ENCODE measurements at regions not wholly inside any gene's neighbourhood (a gene's known extent, or its start where the extent isn't known, plus 50 kb on each side); places are given as distances from the start of the nearest gene placed in this dataset.

DNA sequence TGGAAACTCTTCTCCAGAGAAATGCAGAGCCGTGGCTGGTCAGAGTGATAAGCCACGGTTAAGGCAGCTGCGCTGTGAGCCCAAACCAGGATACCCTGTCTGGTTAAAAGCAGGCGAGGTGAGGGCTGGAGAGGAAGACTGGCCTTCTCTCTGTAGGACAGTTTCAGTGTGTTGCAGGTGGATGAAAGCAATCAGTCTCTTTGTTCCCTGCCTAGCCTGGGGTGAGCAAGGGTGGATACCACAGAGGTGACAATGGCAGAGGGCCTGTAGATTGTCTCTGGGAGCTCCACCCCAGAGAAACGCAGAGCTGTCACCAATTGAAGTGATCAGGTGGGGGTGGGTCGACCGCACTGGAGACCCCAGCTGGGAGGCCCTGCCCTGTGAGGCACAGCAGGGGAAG is 621.9 kb downstream of the LRFN5 start:
- Histone ChIP-seq H3K79me2 (ENCODE audit: insufficient read depth, low read depth) (no peaks in the 10 kb centered on the region), H3K4me3 (IDR thresholded peaks at IDR 0.05; ENCODE audit: insufficient read depth, low read depth, low read length) (no peak overlapping the region), H2AFZ (ENCODE audit: low read depth) (peak overlapping the region; percentile 66), H4K20me1 (ENCODE audit: insufficient read depth) (no peaks in the 10 kb centered on the region), H3K4me2 (peak overlapping the region; percentile 54), H3K4me1 (ENCODE audit: low read depth, poor library complexity, severe bottlenecking) (peaks cover 55% of the 10 kb centered on the region), H3K36me3 (ENCODE audit: insufficient read depth) (no peaks in the 10 kb centered on the region), H3K9ac (no peak overlapping the region), H3K27ac (peak overlapping the region; percentile 60), H3K27me3 (ENCODE audit: insufficient read depth, low read depth) (no peaks in the 10 kb centered on the region)
- no peak for TF ChIP-seq CTCF (conservative IDR thresholded peaks at IDR 0.05; ENCODE audit: low read depth, low read length)

GRCh38 chr14:42224053-42224888 is 617.6 kb downstream of the LRFN5 start:
- Histone ChIP-seq H3K4me3 (IDR thresholded peaks at IDR 0.05; ENCODE audit: insufficient read depth, low read depth, low read length) (no peak overlapping the region), H3K9ac (peak overlapping the region; percentile 46; the same call in 1 of the 2 replicates), H2AFZ (ENCODE audit: low read depth) (peak overlapping the region; percentile 20; the same call in 1 of the 2 replicates), H4K20me1 (ENCODE audit: insufficient read depth) (no peaks in the 10 kb centered on the region), H3K4me1 (ENCODE audit: low read depth, poor library complexity, severe bottlenecking) (peaks cover 79% of the 10 kb centered on the region), H3K36me3 (ENCODE audit: insufficient read depth) (no peaks in the 10 kb centered on the region), H3K27me3 (ENCODE audit: insufficient read depth, low read depth) (no peaks in the 10 kb centered on the region), H3K27ac (peak overlapping the region; percentile 91), H3K79me2 (ENCODE audit: insufficient read depth, low read depth) (no peaks in the 10 kb centered on the region), H3K4me2 (peak overlapping the region; percentile 73)
- TF ChIP-seq CTCF (conservative IDR thresholded peaks at IDR 0.05; ENCODE audit: low read depth, low read length) = peak; percentile 90

DNA sequence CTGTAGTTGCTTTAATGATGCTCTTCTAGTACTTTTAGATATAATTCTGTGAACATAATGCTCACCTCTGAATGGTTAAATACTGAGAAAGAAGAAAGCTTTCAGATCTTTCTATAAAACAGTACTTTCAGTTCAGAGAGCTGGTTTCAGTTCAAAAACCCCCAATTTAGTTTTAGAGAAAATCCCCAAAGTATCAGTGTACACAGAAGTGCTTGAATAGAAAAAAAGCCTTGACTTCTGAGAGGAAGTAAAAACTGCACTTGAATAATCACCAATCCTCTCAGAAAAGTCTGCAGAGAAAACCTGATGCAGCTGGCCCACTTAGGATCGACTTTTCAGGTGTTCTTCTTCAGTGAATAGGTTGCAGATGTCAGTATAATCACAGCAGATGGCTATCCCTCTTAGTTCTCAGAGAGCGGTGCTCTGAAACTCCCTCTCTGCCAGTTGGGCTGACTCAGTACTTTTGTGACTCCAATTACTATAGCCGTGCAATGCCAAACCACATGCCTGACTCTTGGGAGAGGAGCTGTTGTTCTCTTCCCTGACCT is 616.3 kb downstream of the LRFN5 start:
- peak overlapping the region; percentile 46; the same call in 1 of the 2 replicates for H3K9ac ChIP-seq

DNA sequence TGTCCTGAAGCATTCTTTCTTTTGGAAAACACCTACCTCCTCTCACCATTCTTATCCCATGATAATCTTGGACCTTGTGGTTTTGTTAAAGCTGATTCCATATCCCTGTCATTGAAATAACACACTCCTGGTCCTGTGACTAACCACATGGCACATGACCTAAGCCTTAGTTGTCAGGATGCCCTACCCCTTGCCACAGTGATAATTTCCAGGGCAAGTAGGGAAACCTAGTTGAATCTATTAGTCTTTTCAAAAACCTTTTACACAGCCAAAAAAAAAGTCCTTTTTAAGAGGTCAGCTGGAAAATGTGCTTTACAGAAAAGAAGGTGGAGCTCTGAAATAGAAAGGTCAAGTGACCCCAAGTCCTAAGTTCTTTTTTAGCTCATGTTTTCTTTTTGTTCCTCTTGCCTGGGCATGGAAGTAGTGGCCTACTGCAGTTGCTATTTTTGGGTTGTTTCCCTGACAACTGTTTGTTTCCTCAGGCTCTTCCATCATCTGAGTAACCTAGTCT is 608.4 kb downstream of the LRFN5 start:
- H3K36me3 ChIP-seq (ENCODE audit: insufficient read depth) = no peaks in the 10 kb centered on the region
- peak overlapping the region; percentile 15; the same call in 1 of the 2 replicates for H3K4me2 ChIP-seq
- H4K20me1 ChIP-seq (ENCODE audit: insufficient read depth) = no peaks in the 10 kb centered on the region
- peak overlapping the region; percentile 18; the same call in 1 of the 2 replicates for H2AFZ ChIP-seq (ENCODE audit: low read depth)
- no peak overlapping the region for H3K4me3 ChIP-seq (IDR thresholded peaks at IDR 0.05; ENCODE audit: insufficient read depth, low read depth, low read length)
- H3K4me1 ChIP-seq (ENCODE audit: low read depth, poor library complexity, severe bottlenecking) = peaks cover 14% of the 10 kb centered on the region
- no peak overlapping the region for H3K9ac ChIP-seq
- H3K27ac ChIP-seq = no peak overlapping the region
- no peaks in the 10 kb centered on the region for H3K79me2 ChIP-seq (ENCODE audit: insufficient read depth, low read depth)
- H3K27me3 ChIP-seq (ENCODE audit: insufficient read depth, low read depth) = no peaks in the 10 kb centered on the region
- no peak for TF ChIP-seq CTCF (conservative IDR thresholded peaks at IDR 0.05; ENCODE audit: low read depth, low read length)

More for the DNA sequence above, 616.3 kb downstream of the LRFN5 start:
- Histone ChIP-seq H3K36me3 (ENCODE audit: insufficient read depth) (no peaks in the 10 kb centered on the region), H3K79me2 (ENCODE audit: insufficient read depth, low read depth) (no peaks in the 10 kb centered on the region), H2AFZ (ENCODE audit: low read depth) (no peak overlapping the region), H4K20me1 (ENCODE audit: insufficient read depth) (no peaks in the 10 kb centered on the region), H3K4me1 (ENCODE audit: low read depth, poor library complexity, severe bottlenecking) (peaks cover 67% of the 10 kb centered on the region), H3K4me2 (peak overlapping the region; percentile 73; the same call in 1 of the 2 replicates), H3K4me3 (IDR thresholded peaks at IDR 0.05; ENCODE audit: insufficient read depth, low read depth, low read length) (no peak overlapping the region), H3K27ac (peak overlapping the region; percentile 91), H3K27me3 (ENCODE audit: insufficient read depth, low read depth) (no peaks in the 10 kb centered on the region)
- no peak for TF ChIP-seq CTCF (conservative IDR thresholded peaks at IDR 0.05; ENCODE audit: low read depth, low read length)

All from KMS-11 (cell line).